GM23338 (cell line): ENCODE measurements at regions not wholly inside any gene's neighbourhood (a gene's known extent, or its start where the extent isn't known, plus 50 kb on each side); places are given as distances from the start of the nearest gene placed in this dataset.

Experiments
- ATAC-seq: fragments of 200-7000 bp; cut with Tn5 transposase; 3 replicates; pipeline ENCODE4 v1.9.1; 2020
- DNase-seq: peaks from one replicate; pipeline ENCODE4 v3.0.0-alpha.2; 2015; ENCODE audit warnings: low spot score
- H2AFZ ChIP-seq: fragments of 200-600 bp; sonication (generic); 2 replicates; pipeline ENCODE4 v1.8.0; 2016; ENCODE audit warnings: antibody characterized with exemption, mild to moderate bottlenecking, moderate library complexity
- H3F3A ChIP-seq: fragments of 200-600 bp; sonication (generic); replicated peaks from 2 replicates; pipeline ENCODE4 v1.8.0; 2017; ENCODE audit warnings: antibody characterized with exemption, mixed run types, low read depth
- H3K27ac ChIP-seq: fragments of 200-600 bp; sonication (generic); 2 replicates; pipeline ENCODE4 v1.6.1; 2016; ENCODE audit warnings: low read depth
- H3K27me3 ChIP-seq: fragments of 200-600 bp; sonication (generic); 2 replicates; pipeline ENCODE4 v1.8.0; 2016; ENCODE audit warnings: mild to moderate bottlenecking, mixed run types, moderate library complexity; ENCODE audit not compliant: insufficient read depth
- H3K36me3 ChIP-seq: fragments of 200-600 bp; sonication (generic); 2 replicates; pipeline ENCODE4 v1.8.0; 2016; ENCODE audit warnings: mild to moderate bottlenecking; ENCODE audit not compliant: insufficient read depth
- H3K4me1 ChIP-seq: fragments of 200-600 bp; sonication (generic); 2 replicates; pipeline ENCODE4 v1.8.0; 2016; ENCODE audit warnings: mild to moderate bottlenecking, moderate library complexity; ENCODE audit not compliant: insufficient read depth
- H3K4me2 ChIP-seq: fragments of 200-600 bp; sonication (generic); 2 replicates; pipeline ENCODE4 v1.7.1; 2017; ENCODE audit warnings: mixed run types
- H3K4me3 ChIP-seq: fragments of 200-600 bp; sonication (generic); 2 replicates; pipeline ENCODE4 v1.6.1; 2016; ENCODE audit warnings: mixed run types
- H3K79me2 ChIP-seq: fragments of 200-600 bp; sonication (generic); replicated peaks from 2 replicates; pipeline ENCODE4 v1.8.0; 2017; ENCODE audit warnings: mild to moderate bottlenecking; ENCODE audit not compliant: insufficient read depth
- H3K9me2 ChIP-seq: fragments of 200-600 bp; sonication (generic); 2 replicates; pipeline ENCODE4 v1.8.0; 2017; ENCODE audit not compliant: insufficient read depth
- H4K20me1 ChIP-seq: fragments of 200-600 bp; sonication (generic); replicated peaks from 2 replicates; pipeline ENCODE4 v1.8.0; 2017; ENCODE audit warnings: mild to moderate bottlenecking; ENCODE audit not compliant: insufficient read depth
- H3K27ac Mint-ChIP-seq: 2 replicates; pipeline ENCODE4 v1.8.0; 2020; ENCODE audit warnings: inconsistent platforms, mild to moderate bottlenecking, moderate library complexity, mixed read lengths
- H3K27me3 Mint-ChIP-seq: 3 replicates; pipeline ENCODE4 v1.8.0; 2022; ENCODE audit warnings: low read depth, mild to moderate bottlenecking, moderate library complexity, mixed read lengths, inconsistent platforms; ENCODE audit not compliant: insufficient read depth, poor library complexity
- H3K36me3 Mint-ChIP-seq: 3 replicates; pipeline ENCODE4 v1.8.0; 2021; ENCODE audit warnings: low read depth, mild to moderate bottlenecking, inconsistent platforms, moderate library complexity, mixed read lengths
- H3K4me1 Mint-ChIP-seq: 3 replicates; pipeline ENCODE4 v1.8.0; 2020; ENCODE audit warnings: mild to moderate bottlenecking, inconsistent platforms, mixed read lengths
- H3K4me3 Mint-ChIP-seq: 3 replicates; pipeline ENCODE4 v1.8.0; 2021; ENCODE audit warnings: moderate library complexity, mild to moderate bottlenecking, inconsistent platforms, mixed read lengths
- H3K9me3 Mint-ChIP-seq: 3 replicates; pipeline ENCODE4 v1.8.0; 2020; ENCODE audit warnings: moderate library complexity, mild to moderate bottlenecking, inconsistent platforms, mixed read lengths
- CREB1 ChIP-seq: fragments of 250-450 bp; sonication (Bioruptor Pico); IDR thresholded peaks from 2 replicates; pipeline ENCODE4 v1.5.0; 2020; ENCODE audit warnings: low read depth, mild to moderate bottlenecking, moderate library complexity
- CTCF ChIP-seq, 2 experiments: fragments of 200-600 bp in 1 of 2; sonication (generic) in 1 of 2; conservative IDR thresholded peaks; 2 replicates each; pipeline versions ENCODE4 v1.5.1 to v1.6.1; 2016 to 2017; ENCODE audit warnings: antibody characterized with exemption in 2 of 2, low read depth in 2 of 2, mild to moderate bottlenecking in 2 of 2, moderate library complexity in 1 of 2
- EZH2 ChIP-seq: fragments of 200-600 bp; sonication (generic); IDR thresholded peaks from one replicate; pipeline ENCODE4 v1.8.0; 2017; ENCODE audit warnings: antibody characterized with exemption, mild to moderate bottlenecking, low read depth; ENCODE audit not compliant: unreplicated experiment
- JUNB ChIP-seq: IDR thresholded peaks from one replicate; pipeline ENCODE4 v1.6.1; 2016; ENCODE audit warnings: antibody characterized with exemption; ENCODE audit not compliant: unreplicated experiment
- POLR2AphosphoS5 ChIP-seq: IDR thresholded peaks from 2 replicates; pipeline ENCODE4 v1.6.1; 2016; ENCODE audit warnings: antibody characterized with exemption, low read depth
- STAT1 ChIP-seq: IDR thresholded peaks from one replicate; pipeline ENCODE4 v1.6.1; 2016; ENCODE audit warnings: antibody characterized with exemption; ENCODE audit not compliant: unreplicated experiment
- ZNF114 ChIP-seq: fragments of 250-450 bp; sonication (Bioruptor Pico); IDR thresholded peaks from 2 replicates; pipeline ENCODE4 v1.5.0; 2020; ENCODE audit warnings: mild to moderate bottlenecking, moderate library complexity
- ZNF462 ChIP-seq: fragments of 250-450 bp; sonication (Bioruptor Pico); IDR thresholded peaks from 2 replicates; pipeline ENCODE4 v1.5.0; 2020; ENCODE audit warnings: mild to moderate bottlenecking, moderate library complexity

DNA sequence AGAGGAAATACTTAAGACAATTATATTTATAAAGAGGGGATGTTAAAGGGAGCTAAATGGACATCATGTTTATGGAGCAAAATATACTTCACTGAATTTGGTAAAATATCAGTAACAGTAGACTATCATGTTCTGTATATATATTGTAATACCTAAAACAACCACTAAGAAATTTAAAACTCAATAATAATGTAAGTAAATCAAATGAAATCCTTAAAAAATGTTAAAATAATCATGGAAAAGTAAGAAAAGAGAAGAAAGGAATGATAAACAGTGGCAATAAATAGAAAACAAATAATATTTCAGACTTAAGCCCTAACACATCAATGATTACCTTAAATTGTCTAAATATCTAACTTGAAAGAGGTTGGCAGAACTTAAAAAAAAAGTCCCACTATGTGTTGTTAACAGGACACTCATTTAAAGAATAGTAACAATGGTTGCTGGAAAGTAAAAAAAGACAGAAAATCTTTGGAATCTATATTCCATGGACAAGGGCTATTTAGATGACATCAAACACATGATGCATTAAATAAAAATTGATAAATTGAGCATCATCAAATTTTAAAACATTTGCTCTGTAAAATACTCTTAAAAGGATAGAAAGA, 842.2 kb upstream of the MAP3K7 start:
- ATAC-seq = no peak
- H3K79me2 ChIP-seq = no peaks in the 10 kb centered on the region
- H3K36me3 ChIP-seq = no peaks in the 10 kb centered on the region
- no peak for DNase-seq
- no peaks in the 10 kb centered on the region for H3K9me2 ChIP-seq
- no peaks in the 10 kb centered on the region for H3K27me3 ChIP-seq
- peaks cover 1% of the 10 kb centered on the region for H3K27me3 Mint-ChIP-seq
- no peak overlapping the region for H3K4me2 ChIP-seq
- no peak overlapping the region for H3K27ac Mint-ChIP-seq
- no peaks in the 10 kb centered on the region for H3K4me1 Mint-ChIP-seq
- H2AFZ ChIP-seq = no peak overlapping the region
- H3F3A ChIP-seq = no peaks in the 10 kb centered on the region
- TF ChIP-seq EZH2 = no peak
- TF ChIP-seq JUNB = no peak
- no peak for TF ChIP-seq ZNF462 (CRISPR knock-in tag)
- TF ChIP-seq ZNF114 (CRISPR knock-in tag) = no peak
- H3K9me3 Mint-ChIP-seq = no peaks in the 10 kb centered on the region; the same call in 2 of the 3 replicates
- no peak overlapping the region for H3K4me3 ChIP-seq
- H3K4me3 Mint-ChIP-seq = no peak overlapping the region
- no peaks in the 10 kb centered on the region for H4K20me1 ChIP-seq
- no peak overlapping the region for H3K27ac ChIP-seq
- H3K36me3 Mint-ChIP-seq = no peaks in the 10 kb centered on the region
- H3K4me1 ChIP-seq = no peaks in the 10 kb centered on the region

DNA sequence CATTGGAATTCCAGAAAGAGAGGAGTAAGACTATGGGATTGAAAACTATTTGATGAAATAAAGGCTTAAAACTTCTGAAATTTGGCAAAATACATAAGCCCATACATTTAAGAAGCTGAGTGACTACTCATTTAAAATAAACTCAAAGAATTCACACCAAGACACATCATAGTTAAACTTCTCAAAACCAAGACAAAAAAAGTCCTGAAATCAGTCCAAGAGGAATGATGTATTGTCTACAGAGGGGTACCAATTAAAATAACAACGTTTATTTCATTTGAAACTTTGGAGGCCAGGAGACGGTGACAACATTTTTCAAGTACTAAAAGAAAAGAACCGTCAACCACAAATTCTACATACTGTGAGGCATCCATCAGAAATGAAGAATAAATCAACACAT, 841.4 kb upstream of the MAP3K7 start:
- H3K9me3 Mint-ChIP-seq = no peaks in the 10 kb centered on the region; the same call in 2 of the 3 replicates
- H3K4me1 Mint-ChIP-seq = no peaks in the 10 kb centered on the region
- DNase-seq (no peak), ATAC-seq (no peak)
- no peak overlapping the region for H2AFZ ChIP-seq
- H3K27ac ChIP-seq = no peak overlapping the region
- no peak overlapping the region for H3K4me3 Mint-ChIP-seq
- H3K9me2 ChIP-seq = no peaks in the 10 kb centered on the region
- H3K27me3 ChIP-seq = no peaks in the 10 kb centered on the region
- H3K27me3 Mint-ChIP-seq = peaks cover 1% of the 10 kb centered on the region
- H3K36me3 ChIP-seq = no peaks in the 10 kb centered on the region
- no peaks in the 10 kb centered on the region for H3K4me1 ChIP-seq
- H4K20me1 ChIP-seq = no peaks in the 10 kb centered on the region
- TF ChIP-seq CTCF (conservative IDR thresholded peaks at IDR 0.05; ENCODE audit: low read depth in 2 of 2) (no peak), EZH2 (no peak), POLR2AphosphoS5 (no peak), STAT1 (no peak), CREB1 (CRISPR knock-in tag) (no peak)
- no peaks in the 10 kb centered on the region for H3F3A ChIP-seq
- H3K4me2 ChIP-seq = no peak overlapping the region
- H3K27ac Mint-ChIP-seq = no peak overlapping the region
- H3K4me3 ChIP-seq = no peak overlapping the region
- H3K36me3 Mint-ChIP-seq = no peaks in the 10 kb centered on the region
- H3K79me2 ChIP-seq = no peaks in the 10 kb centered on the region
